Sigmoid colon (tissue), 4 donors: ENCODE measurements at regions not wholly inside any gene's neighbourhood (a gene's known extent, or its start where the extent isn't known, plus 50 kb on each side); places are given as distances from the start of the nearest gene placed in this dataset.

Experiments
- CTCF ChIP-seq, 4 experiments: fragments of 450-650 bp in 3 of 4; fragments of 200-600 bp in 1 of 4; IDR thresholded peaks; one replicate each; pipeline ENCODE4 v1.5.1; 2016 to 2019; ENCODE audit warnings: antibody characterized with exemption in 4 of 4, mild to moderate bottlenecking in 3 of 4, moderate library complexity in 2 of 4
- EP300 ChIP-seq, 4 donors: sonication (generic); formaldehyde crosslinking; IDR thresholded peaks; one replicate each; pipeline ENCODE4 v1.6.1; 2017; ENCODE audit warnings: antibody characterized with exemption in 4 of 4
- POLR2A ChIP-seq, 2 donors: fragments of 450-650 bp; IDR thresholded peaks; one replicate each; pipeline ENCODE4 v1.6.1; 2016; ENCODE audit warnings: antibody characterized with exemption in 2 of 2, mild to moderate bottlenecking in 2 of 2, moderate library complexity in 2 of 2

GRCh38 chr2:113342650-113343049 is 63.9 kb upstream of the PAX8 start:
- TF ChIP-seq CTCF (IDR thresholded peaks at IDR 0.05) (no peak), EP300 (IDR thresholded peaks at IDR 0.05) (no peak), POLR2A (IDR thresholded peaks at IDR 0.05) (no peak)
